ENCODE measurements at regions not wholly inside any gene's neighbourhood (a gene's known extent, or its start where the extent isn't known, plus 50 kb on each side); places are given as distances from the start of the nearest gene placed in this dataset.
"Not testable (repeated sequence)": the region's sequence is repeated elsewhere in the genome, so short reads cannot be mapped to it uniquely, and the experiment has no call there.

- POLR2A ChIA-PET: no interaction called here
These were observed 346.4 kb upstream of the CDH5 start for GRCh38 chr16:66020046-66020445.

DNA sequence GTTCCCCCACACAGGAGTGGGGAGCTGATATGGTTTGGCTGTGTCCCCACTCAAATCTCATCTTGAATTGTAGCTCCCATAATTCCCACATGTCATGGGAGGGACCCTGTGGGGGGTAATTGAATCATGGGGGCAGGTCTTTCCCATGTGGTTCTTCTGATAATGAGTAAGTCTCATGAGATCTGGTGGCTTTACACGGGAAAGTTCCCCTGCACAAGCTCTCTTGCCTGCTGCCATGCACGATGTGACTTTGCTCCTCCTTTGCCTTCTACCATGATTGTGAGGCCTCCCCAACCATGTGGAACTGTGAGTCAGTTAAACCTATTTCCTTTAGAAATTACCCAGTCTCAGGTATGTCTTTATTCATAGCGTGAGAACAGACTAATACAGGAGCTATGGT lies 347.0 kb upstream of the CDH5 start:
- DNase-seq; CTCF ChIA-PET; H3K9ac ChIP-seq (ENCODE audit: low read length); H3K79me2 ChIP-seq (ENCODE audit: control insufficient read depth, insufficient read depth, low read length); H4K20me1 ChIP-seq (ENCODE audit: control insufficient read depth, insufficient read depth, low read length, poor library complexity, severe bottlenecking); intact Hi-C loops (cut with micrococcal nuclease); ATAC-seq (ENCODE audit: low read depth); H3K9me3 Mint-ChIP-seq (ENCODE audit: insufficient read depth); H3K4me3 Mint-ChIP-seq; H3K4me2 ChIP-seq (replicated peaks; ENCODE audit: low read depth, low read length, poor library complexity, severe bottlenecking); H3K27me3 ChIP-seq (replicated peaks in 1 of 4; ENCODE audit: control extremely low read depth in 1 of 4, control insufficient read depth in 3 of 4, insufficient read depth in 4 of 4, low read length in 3 of 4); POLR2A ChIA-PET; H3K27ac Mint-ChIP-seq; H3K4me1 Mint-ChIP-seq; H3K36me3 ChIP-seq (replicated peaks in 1 of 2; ENCODE audit: control extremely low read depth in 1 of 2, control insufficient read depth in 1 of 2, extremely low read depth in 1 of 2, insufficient read depth in 2 of 2, low read length in 1 of 2); H2AFZ ChIP-seq (ENCODE audit: insufficient read depth, low read depth, low read length, poor library complexity, severe bottlenecking); H3K4me3 ChIP-seq (ENCODE audit: control extremely low read depth in 1 of 5, extremely low read depth in 1 of 5, insufficient read depth in 1 of 5, low read depth in 2 of 5, low read length in 4 of 5); H3K9me3 ChIP-seq (ENCODE audit: control extremely low read depth in 1 of 3, control insufficient read depth in 2 of 3, insufficient read depth in 1 of 3, low read length in 2 of 3); H3K4me1 ChIP-seq (ENCODE audit: control insufficient read depth in 2 of 2, insufficient read depth in 2 of 2, low read length in 2 of 2); H3K27ac ChIP-seq (ENCODE audit: low read length in 2 of 2); H3K27me3 Mint-ChIP-seq: not testable (repeated sequence)
- WGBS (ENCODE audit: insufficient coverage): 83% methylated on average over 2 of the region's 3 CpGs

More at GRCh38 chr16:66020046-66020445, 346.4 kb upstream of the CDH5 start:
- Mint-ChIP-seq H3K4me3 (no peak overlapping the region), H3K27me3 (peaks cover 2% of the 10 kb centered on the region), H3K9me3 (ENCODE audit: insufficient read depth) (peaks cover 9% of the 10 kb centered on the region), H3K27ac (no peak overlapping the region), H3K4me1 (no peaks in the 10 kb centered on the region)
- intact Hi-C loops (cut with micrococcal nuclease): no loop called here
- Histone ChIP-seq H3K27ac (ENCODE audit: low read length in 2 of 2) (no peak overlapping the region), H3K4me3 (ENCODE audit: control extremely low read depth in 1 of 5, extremely low read depth in 1 of 5, insufficient read depth in 1 of 5, low read depth in 2 of 5, low read length in 4 of 5) (no peak overlapping the region), H2AFZ (ENCODE audit: insufficient read depth, low read depth, low read length, poor library complexity, severe bottlenecking) (no peak overlapping the region), H3K9me3 (ENCODE audit: control extremely low read depth in 1 of 3, control insufficient read depth in 2 of 3, insufficient read depth in 1 of 3, low read length in 2 of 3) (peaks cover 0 to 15% (median 0%) of the 10 kb centered on the region in 3 donors), H4K20me1 (ENCODE audit: control insufficient read depth, insufficient read depth, low read length, poor library complexity, severe bottlenecking) (no peaks in the 10 kb centered on the region), H3K79me2 (ENCODE audit: control insufficient read depth, insufficient read depth, low read length) (no peaks in the 10 kb centered on the region), H3K27me3 (replicated peaks in 1 of 4; ENCODE audit: control extremely low read depth in 1 of 4, control insufficient read depth in 3 of 4, insufficient read depth in 4 of 4, low read length in 3 of 4) (peaks cover 0 to 3% (median 0%) of the 10 kb centered on the region in 4 experiments), H3K4me1 (ENCODE audit: control insufficient read depth in 2 of 2, insufficient read depth in 2 of 2, low read length in 2 of 2) (no peaks in the 10 kb centered on the region), H3K9ac (ENCODE audit: low read length) (no peak overlapping the region), H3K4me2 (replicated peaks; ENCODE audit: low read depth, low read length, poor library complexity, severe bottlenecking) (no peak overlapping the region), H3K36me3 (replicated peaks in 1 of 2; ENCODE audit: control extremely low read depth in 1 of 2, control insufficient read depth in 1 of 2, extremely low read depth in 1 of 2, insufficient read depth in 2 of 2, low read length in 1 of 2) (no peaks in the 10 kb centered on the region)
- DNase-seq (no peak), ATAC-seq (ENCODE audit: low read depth) (no peak)
- WGBS (ENCODE audit: insufficient coverage): 100% methylated on average over 1 of the region's 2 CpGs
- CTCF ChIA-PET: no interaction called here
- TF ChIP-seq EZH2 (IDR thresholded peaks at IDR 0.05; ENCODE audit: borderline replicate concordance, insufficient read depth, low read depth, low read length, poor library complexity, severe bottlenecking) (no peak), CTCF (IDR thresholded peaks at IDR 0.05) (no peak)
